Mammary epithelial cell (primary cell): ENCODE measurements at regions not wholly inside any gene's neighbourhood (a gene's known extent, or its start where the extent isn't known, plus 50 kb on each side); places are given as distances from the start of the nearest gene placed in this dataset.

Experiments
- EZH2 ChIP-seq: IDR thresholded peaks from 2 replicates; pipeline ENCODE4 v1.6.1; 2012; ENCODE audit warnings: low read length, inconsistent platforms, borderline replicate concordance
- TF ChIP-seq, protein P1 (sequence below), 2 donors: IDR thresholded peaks in 1 of 2; conservative IDR thresholded peaks in 1 of 2; 2 replicates each; pipeline ENCODE4 v1.5.1; 2011 to 2012; ENCODE audit warnings: inconsistent platforms in 2 of 2, low read length in 2 of 2, mild to moderate bottlenecking in 2 of 2, control low read depth in 1 of 2, low read depth in 1 of 2; ENCODE audit not compliant: insufficient read depth in 1 of 2; ENCODE audit errors: extremely low read depth in 1 of 2

GRCh38 chr5:142222866-142223558 lies 101.8 kb downstream of the SPRY4 start:
- TF ChIP-seq, protein P1, sequence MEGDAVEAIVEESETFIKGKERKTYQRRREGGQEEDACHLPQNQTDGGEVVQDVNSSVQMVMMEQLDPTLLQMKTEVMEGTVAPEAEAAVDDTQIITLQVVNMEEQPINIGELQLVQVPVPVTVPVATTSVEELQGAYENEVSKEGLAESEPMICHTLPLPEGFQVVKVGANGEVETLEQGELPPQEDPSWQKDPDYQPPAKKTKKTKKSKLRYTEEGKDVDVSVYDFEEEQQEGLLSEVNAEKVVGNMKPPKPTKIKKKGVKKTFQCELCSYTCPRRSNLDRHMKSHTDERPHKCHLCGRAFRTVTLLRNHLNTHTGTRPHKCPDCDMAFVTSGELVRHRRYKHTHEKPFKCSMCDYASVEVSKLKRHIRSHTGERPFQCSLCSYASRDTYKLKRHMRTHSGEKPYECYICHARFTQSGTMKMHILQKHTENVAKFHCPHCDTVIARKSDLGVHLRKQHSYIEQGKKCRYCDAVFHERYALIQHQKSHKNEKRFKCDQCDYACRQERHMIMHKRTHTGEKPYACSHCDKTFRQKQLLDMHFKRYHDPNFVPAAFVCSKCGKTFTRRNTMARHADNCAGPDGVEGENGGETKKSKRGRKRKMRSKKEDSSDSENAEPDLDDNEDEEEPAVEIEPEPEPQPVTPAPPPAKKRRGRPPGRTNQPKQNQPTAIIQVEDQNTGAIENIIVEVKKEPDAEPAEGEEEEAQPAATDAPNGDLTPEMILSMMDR (conservative IDR thresholded peaks at IDR 0.05 in 1 of 2, IDR thresholded peaks at IDR 0.05 in 1 of 2; ENCODE audit: extremely low read depth in 1 of 2, insufficient read depth in 1 of 2, low read depth in 1 of 2, low read length in 2 of 2) = no peak
- TF ChIP-seq EZH2 = no peak
